SJSA1 (cell line): ENCODE measurements at regions not wholly inside any gene's neighbourhood (a gene's known extent, or its start where the extent isn't known, plus 50 kb on each side); places are given as distances from the start of the nearest gene placed in this dataset.
A peak's percentile ranks its signal among the peaks of the same experiment; 100 is the strongest.
"Not testable (repeated sequence)": the region's sequence is repeated elsewhere in the genome, so short reads cannot be mapped to it uniquely, and the experiment has no call there.

ENCODE experiments used
- DNase-seq, 2 experiments: peaks; one replicate each; pipeline ENCODE4 v3.0.0-alpha.2; 2015 to 2020; ENCODE audit warnings: low spot score in 2 of 2, low read depth in 1 of 2
- H3K27ac ChIP-seq: fragments of 250-450 bp; sonication (Bioruptor Pico); 2 replicates; pipeline ENCODE4 v1.5.1; 2020; ENCODE audit warnings: mild to moderate bottlenecking, moderate library complexity
- H3K27me3 ChIP-seq: fragments of 250-450 bp; sonication (Bioruptor Pico); replicated peaks from 2 replicates; pipeline ENCODE4 v1.5.1; 2020; ENCODE audit warnings: mild to moderate bottlenecking, moderate library complexity
- H3K36me3 ChIP-seq: fragments of 250-450 bp; sonication (Bioruptor Pico); 2 replicates; pipeline ENCODE4 v1.5.1; 2020; ENCODE audit warnings: mild to moderate bottlenecking
- H3K4me1 ChIP-seq: fragments of 250-450 bp; sonication (Bioruptor Pico); replicated peaks from 2 replicates; pipeline ENCODE4 v1.6.1; 2021; ENCODE audit warnings: mild to moderate bottlenecking
- H3K4me3 ChIP-seq: fragments of 250-450 bp; sonication (Bioruptor Pico); 2 replicates; pipeline ENCODE4 v1.5.1; 2020; ENCODE audit warnings: mild to moderate bottlenecking
- H3K9me3 ChIP-seq: fragments of 250-450 bp; sonication (Bioruptor Pico); replicated peaks from 2 replicates; pipeline ENCODE4 v1.5.1; 2020; ENCODE audit warnings: mild to moderate bottlenecking

DNA sequence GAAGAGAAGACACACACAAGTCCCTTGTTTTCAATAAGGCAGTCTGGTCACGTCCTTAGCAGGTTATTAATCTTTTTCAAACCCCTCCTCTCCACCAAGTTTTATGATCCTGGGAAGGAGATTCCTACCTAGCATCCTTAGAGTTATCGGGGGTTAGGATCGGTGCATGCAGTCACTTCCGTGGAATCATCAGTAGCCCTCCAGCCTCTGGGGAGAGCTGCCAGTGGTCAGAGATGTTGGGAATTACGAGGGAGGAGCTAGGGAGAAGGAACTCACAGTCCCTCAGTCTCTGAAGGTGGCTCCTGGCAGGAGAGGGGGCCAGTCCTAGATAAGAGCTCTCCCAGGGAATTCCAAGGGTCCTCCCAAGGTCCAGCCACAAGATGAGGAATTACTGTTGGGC lies 57.7 kb upstream of the ATP5PO start:
- Histone ChIP-seq H3K27me3 (no peaks in the 10 kb centered on the region), H3K4me1 (peaks cover 80% of the 10 kb centered on the region), H3K4me3 (no peak overlapping the region), H3K9me3 (no peaks in the 10 kb centered on the region), H3K27ac (no peak overlapping the region), H3K36me3 (no peaks in the 10 kb centered on the region)
- DNase-seq, result no peak

DNA sequence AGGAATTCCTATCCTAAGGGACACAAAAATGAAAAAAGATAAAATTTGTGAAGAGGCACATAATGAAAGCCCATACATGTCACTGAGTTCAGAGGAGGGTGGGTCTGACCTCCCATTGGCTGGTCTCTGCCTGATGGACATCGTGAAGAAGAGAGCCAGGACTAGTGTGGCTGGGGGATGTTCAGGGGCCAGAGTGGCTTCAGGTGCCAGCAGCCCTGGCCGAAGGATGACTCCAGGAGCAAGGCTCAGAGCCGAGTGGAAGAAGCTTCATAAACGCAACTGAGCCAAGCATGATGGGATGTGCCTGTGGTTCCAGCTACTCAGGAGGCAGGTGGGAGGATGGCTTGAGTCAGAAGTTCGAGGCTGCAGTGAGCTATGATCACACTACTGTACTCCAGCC lies 56.9 kb upstream of the ATP5PO start:
- Histone ChIP-seq H3K36me3 (no peaks in the 10 kb centered on the region), H3K27me3 (no peaks in the 10 kb centered on the region), H3K9me3 (no peaks in the 10 kb centered on the region), H3K4me3 (no peak overlapping the region), H3K4me1 (peaks cover 78% of the 10 kb centered on the region), H3K27ac (peak overlapping the region; percentile 74)
- no peak for DNase-seq

DNA sequence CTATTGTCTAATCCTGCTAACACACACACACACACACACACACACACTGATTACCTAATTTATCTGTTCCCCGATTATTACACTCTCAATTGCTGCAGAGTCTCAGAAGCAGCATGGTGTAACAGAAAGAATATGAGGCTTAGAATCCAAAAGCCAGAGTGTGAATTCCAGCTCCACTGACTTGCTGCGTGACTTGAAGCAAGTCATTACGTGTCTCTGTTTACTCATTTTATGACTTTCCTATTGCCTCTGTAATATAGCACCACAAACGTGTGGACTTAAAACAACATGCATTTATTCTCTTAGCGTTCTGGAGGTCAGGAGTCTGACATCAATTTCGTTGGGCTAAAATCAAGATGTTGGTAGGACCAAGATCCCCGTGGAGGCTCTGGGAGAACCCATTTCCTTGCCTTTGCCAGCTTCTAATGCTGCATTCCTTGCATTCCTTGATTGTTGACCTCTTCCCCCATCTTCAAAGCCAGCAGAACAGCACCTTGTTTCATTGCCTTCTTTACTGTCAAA lies 55.9 kb upstream of the ATP5PO start:
- Histone ChIP-seq H3K9me3 (no peaks in the 10 kb centered on the region), H3K4me1 (peaks cover 71% of the 10 kb centered on the region), H3K27ac (peak overlapping the region; percentile 74), H3K36me3 (no peaks in the 10 kb centered on the region), H3K27me3 (no peaks in the 10 kb centered on the region), H3K4me3 (no peak overlapping the region)
- peak; percentile 61 to 85 for DNase-seq

DNA sequence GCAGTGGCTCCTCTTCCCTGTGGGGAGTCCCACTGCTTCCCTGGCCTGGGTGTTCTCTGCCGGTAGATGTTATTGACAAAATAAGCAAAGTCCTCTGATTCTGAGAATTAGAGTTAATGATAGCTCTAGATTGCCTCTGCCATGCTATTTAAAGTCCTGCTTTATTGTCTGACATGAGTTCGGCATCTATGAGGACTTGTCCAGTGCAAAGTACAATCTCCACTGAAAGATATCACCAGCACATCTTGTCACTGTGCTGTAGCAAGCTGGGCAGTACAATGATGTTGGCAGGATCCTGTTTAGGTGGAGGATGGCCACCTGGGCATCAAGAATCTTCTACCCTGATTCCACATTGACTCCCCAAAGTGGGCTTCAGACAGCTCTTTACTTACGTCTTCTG lies 54.0 kb upstream of the ATP5PO start:
- Histone ChIP-seq H3K4me1 (peaks cover 52% of the 10 kb centered on the region), H3K9me3 (no peaks in the 10 kb centered on the region), H3K4me3 (no peak overlapping the region), H3K27ac (no peak overlapping the region), H3K27me3 (no peaks in the 10 kb centered on the region), H3K36me3 (no peaks in the 10 kb centered on the region)
- no peak for DNase-seq

DNA sequence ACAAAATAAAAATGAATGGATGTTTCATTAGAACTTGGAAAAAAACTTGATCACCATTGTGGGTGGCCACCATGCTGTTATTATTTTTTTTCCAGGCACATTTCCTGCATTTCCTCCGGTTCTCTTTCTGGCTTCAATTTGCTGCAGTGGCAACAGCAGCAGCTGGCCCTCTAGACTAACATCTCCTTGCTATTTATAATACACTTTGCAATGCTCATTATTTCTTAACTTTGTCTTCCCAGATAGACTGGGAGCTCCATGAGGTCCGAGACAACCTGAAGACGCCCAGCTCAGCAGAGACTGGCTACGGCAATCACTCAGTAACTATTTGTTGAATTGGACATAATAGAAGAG lies 53.4 kb upstream of the ATP5PO start:
- Histone ChIP-seq H3K9me3 (no peaks in the 10 kb centered on the region), H3K36me3 (no peaks in the 10 kb centered on the region), H3K27ac (peak overlapping the region; percentile 22; the same call in 1 of the 2 replicates), H3K4me1 (peaks cover 48% of the 10 kb centered on the region), H3K4me3 (no peak overlapping the region), H3K27me3 (no peaks in the 10 kb centered on the region)
- DNase-seq, result no peak

DNA sequence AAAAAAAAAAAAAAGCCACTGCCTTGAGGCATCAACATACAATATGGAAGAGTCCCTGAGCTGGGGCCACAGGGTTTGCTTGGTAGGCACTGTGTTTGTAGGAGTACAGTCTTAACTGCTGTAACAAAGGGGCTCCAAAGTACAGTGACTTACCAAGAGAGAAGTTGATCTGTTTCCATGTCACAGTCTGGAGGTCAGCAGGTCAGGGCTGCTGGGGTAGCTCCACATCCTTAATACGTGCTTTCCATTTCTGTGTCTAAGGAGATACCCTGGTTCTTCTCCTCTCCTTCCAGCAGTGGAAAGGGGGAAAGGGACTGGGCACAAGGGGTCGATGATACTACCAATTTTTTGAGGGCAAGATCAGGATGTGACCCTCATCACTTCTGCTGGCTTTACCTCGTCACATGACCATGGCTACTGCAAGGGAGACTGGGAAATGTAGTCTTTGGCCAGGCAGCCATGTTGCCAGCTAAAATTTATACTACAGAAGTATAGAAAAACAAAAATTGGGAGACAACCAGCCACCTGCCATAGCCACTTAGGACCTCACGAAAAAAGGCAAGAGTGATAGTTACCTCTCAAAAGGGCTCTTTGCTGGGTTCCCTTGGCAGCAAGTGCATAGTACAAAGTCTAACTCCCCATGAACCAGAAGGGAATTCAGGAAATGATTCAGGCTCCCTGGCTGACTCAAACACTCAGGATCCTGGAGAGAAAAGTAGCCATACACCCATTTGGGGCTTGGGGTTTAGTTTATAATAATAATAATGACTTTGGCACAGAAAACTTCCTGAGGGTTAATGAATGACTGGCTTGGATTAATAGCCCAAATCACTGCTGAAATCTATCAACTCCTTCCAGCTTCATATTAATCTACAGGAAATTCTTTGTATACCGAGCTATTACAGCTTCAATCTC lies 52.7 kb upstream of the ATP5PO start:
- H3K27ac ChIP-seq, result peak overlapping the region; percentile 22; the same call in 1 of the 2 replicates
- peak in 1 of 2 experiments; percentile 68 for DNase-seq
- H3K4me3 ChIP-seq, result no peak overlapping the region
- H3K4me1 ChIP-seq, result peaks cover 48% of the 10 kb centered on the region
- no peaks in the 10 kb centered on the region for H3K27me3 ChIP-seq
- no peaks in the 10 kb centered on the region for H3K9me3 ChIP-seq
- H3K36me3 ChIP-seq, result no peaks in the 10 kb centered on the region

DNA sequence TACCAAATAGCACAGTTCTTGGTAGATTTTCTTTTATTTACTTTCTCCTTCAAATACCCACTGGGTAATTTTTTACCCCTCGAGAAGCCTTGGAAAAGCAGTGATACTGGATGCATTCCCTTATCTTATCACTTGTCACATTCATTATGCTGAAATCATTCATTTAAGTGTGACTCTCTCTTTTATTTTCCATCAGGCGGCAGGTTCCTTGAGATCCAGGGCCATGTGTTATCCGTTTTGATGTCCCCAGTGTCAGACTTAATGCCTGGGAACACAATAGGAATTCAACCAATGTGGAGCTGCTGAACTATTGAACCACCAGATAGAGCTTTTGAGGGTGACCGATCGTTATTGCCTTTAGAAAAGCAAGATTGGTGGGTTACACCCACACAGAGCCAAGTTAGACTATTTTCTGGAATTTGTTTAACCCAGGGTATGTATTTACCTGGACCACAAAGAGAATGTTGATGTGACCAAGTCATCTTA lies 51.5 kb upstream of the ATP5PO start:
- Histone ChIP-seq H3K27me3 (no peaks in the 10 kb centered on the region), H3K27ac (no peak overlapping the region), H3K4me1 (peaks cover 42% of the 10 kb centered on the region), H3K4me3 (no peak overlapping the region), H3K9me3 (no peaks in the 10 kb centered on the region), H3K36me3 (no peaks in the 10 kb centered on the region)
- no peak for DNase-seq

DNA sequence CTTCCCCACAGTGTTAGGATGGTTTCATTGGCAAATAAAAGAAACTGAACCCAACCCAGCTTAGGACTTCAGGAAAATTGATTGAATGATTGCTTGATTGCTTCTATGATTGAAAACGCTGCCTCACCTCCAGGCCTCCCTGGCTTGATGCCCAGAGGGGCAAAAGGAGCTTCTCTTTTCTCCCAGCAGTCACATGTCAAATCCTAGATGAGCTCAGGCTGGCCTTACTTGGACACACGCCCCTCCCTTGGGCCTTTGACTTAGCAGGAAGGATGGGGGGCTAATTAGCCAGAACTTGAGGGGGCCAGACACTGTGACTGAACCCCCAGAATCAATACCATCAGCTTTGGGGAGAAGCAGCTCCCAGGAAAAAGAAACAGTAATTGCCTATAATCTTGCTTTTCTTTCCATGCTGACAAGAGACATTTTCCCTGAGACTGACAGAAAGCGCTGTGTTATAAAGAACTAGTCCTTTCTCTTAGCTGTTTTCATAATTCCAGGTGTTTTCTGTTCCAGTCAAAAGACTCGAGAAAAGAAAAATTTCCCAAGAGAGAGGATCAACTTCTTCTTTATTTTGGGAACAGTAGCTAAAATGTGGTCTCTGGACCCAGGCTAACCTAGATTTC lies 50.8 kb upstream of the ATP5PO start:
- Histone ChIP-seq H3K4me3 (no peak overlapping the region), H3K27me3 (no peaks in the 10 kb centered on the region), H3K36me3 (no peaks in the 10 kb centered on the region), H3K9me3 (no peaks in the 10 kb centered on the region), H3K4me1 (peaks cover 35% of the 10 kb centered on the region), H3K27ac (no peak overlapping the region)
- DNase-seq, result no peak

DNA sequence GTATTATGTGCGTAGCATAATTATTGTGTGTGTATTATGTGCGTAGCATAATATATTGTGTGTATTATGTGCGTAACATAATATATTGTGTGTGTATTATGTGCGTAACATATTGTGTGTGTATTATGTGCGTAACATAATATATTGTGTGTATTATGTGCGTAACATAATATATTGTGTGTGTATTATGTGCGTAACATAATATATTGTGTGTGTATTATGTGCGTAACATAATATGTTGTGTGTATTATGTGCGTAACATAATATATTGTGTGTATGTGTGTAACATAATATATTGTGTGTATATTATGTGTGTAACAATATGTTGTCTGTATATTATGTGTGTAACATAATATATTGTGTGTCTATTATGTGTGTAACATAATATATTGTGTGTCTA lies 50.1 kb upstream of the ATP5PO start:
- DNase-seq, H3K9me3 ChIP-seq, H3K4me3 ChIP-seq, H3K27me3 ChIP-seq, H3K36me3 ChIP-seq, H3K27ac ChIP-seq: not testable (repeated sequence)
- H3K4me1 ChIP-seq, result peaks cover 27% of the 10 kb centered on the region
